ENCODE measurements at regions not wholly inside any gene's neighbourhood (a gene's known extent, or its start where the extent isn't known, plus 50 kb on each side); places are given as distances from the start of the nearest gene placed in this dataset.

GRCh38 chrX:82912382-82912781 lies 595.7 kb upstream of the POU3F4 start:
- DNase-seq = no peak

- no peak for DNase-seq
Observed at GRCh38 chrX:82934980-82935379, 573.1 kb upstream of the POU3F4 start.

GRCh38 chrX:82945332-82945731 lies 562.8 kb upstream of the POU3F4 start:
- DNase-seq = no peak

GRCh38 chrX:82961129-82961528 lies 547.0 kb upstream of the POU3F4 start:
- DNase-seq = no peak

- no peak for DNase-seq
Observed at GRCh38 chrX:82973646-82974045, 534.4 kb upstream of the POU3F4 start.

GRCh38 chrX:82998163-82998562 lies 509.9 kb upstream of the POU3F4 start:
- DNase-seq = no peak

- DNase-seq = no peak
Observed at GRCh38 chrX:83004012-83004411, 504.1 kb upstream of the POU3F4 start.

- DNase-seq = peak in 1 of 2 donors; percentile 3
Observed at GRCh38 chrX:83008415-83008814, 499.7 kb upstream of the POU3F4 start.

GRCh38 chrX:83019258-83019657 lies 488.8 kb upstream of the POU3F4 start:
- DNase-seq = no peak

- DNase-seq = no peak
Observed at GRCh38 chrX:83022020-83022419, 486.1 kb upstream of the POU3F4 start.
